Stimulated activated naive B cell treated with anti-CD40 and anti-IgM and Interleukin-4, amounts not matched to agents 10 μg/mL and 1 μg/mL and 100 μg/mL, for 72 hours (primary cell): ENCODE measurements at regions not wholly inside any gene's neighbourhood (a gene's known extent, or its start where the extent isn't known, plus 50 kb on each side); places are given as distances from the start of the nearest gene placed in this dataset.
A peak's percentile ranks its signal among the peaks of the same experiment; 100 is the strongest.

Experiments used
- ATAC-seq, 2 donors: fragments of 150-1000 bp; cut with Tn5 transposase; replicated peaks; 2 replicates each; pipeline ENCODE4 v1.10.0; 2021; ENCODE audit warnings: moderate library complexity in 1 of 2
- DNase-seq: peaks from one replicate; pipeline ENCODE4 v3.0.0; 2021
- H3K27ac Mint-ChIP-seq: one replicate; pipeline ENCODE4 v1.8.0; 2022; ENCODE audit warnings: mild to moderate bottlenecking, mixed read lengths
- H3K27me3 Mint-ChIP-seq, 2 donors: one replicate each; pipeline ENCODE4 v1.8.0; 2022; ENCODE audit warnings: mixed read lengths in 2 of 2
- H3K36me3 Mint-ChIP-seq, 2 donors: one replicate each; pipeline ENCODE4 v1.8.0; 2022; ENCODE audit warnings: mixed read lengths in 2 of 2, mild to moderate bottlenecking in 1 of 2
- H3K4me1 Mint-ChIP-seq, 2 donors: one replicate each; pipeline ENCODE4 v1.8.0; 2022; ENCODE audit warnings: mixed read lengths in 2 of 2, mild to moderate bottlenecking in 1 of 2
- H3K4me3 Mint-ChIP-seq, 2 donors: one replicate each; pipeline ENCODE4 v1.8.0; 2022; ENCODE audit warnings: mild to moderate bottlenecking in 2 of 2, mixed read lengths in 2 of 2, moderate library complexity in 1 of 2
- H3K9me3 Mint-ChIP-seq, 2 donors: one replicate each; pipeline ENCODE4 v1.8.0; 2022; ENCODE audit warnings: mixed read lengths in 2 of 2, mild to moderate bottlenecking in 1 of 2

- H3K27me3 Mint-ChIP-seq, result no peaks in the 10 kb centered on the region
- ATAC-seq (no peak), DNase-seq (no peak)
- H3K9me3 Mint-ChIP-seq, result no peaks in the 10 kb centered on the region
- peaks cover 6 to 19% of the 10 kb centered on the region in 2 donors for H3K36me3 Mint-ChIP-seq
- H3K4me3 Mint-ChIP-seq, result no peak overlapping the region
- peaks cover 5 to 6% of the 10 kb centered on the region in 2 donors for H3K4me1 Mint-ChIP-seq
- no peak overlapping the region for H3K27ac Mint-ChIP-seq
These were observed 89.8 kb upstream of the SPRY1 start for GRCh38 chr4:123306769-123307168.

GRCh38 chr4:123308667-123309066 is 87.9 kb upstream of the SPRY1 start:
- no peaks in the 10 kb centered on the region for H3K9me3 Mint-ChIP-seq
- no peak overlapping the region for H3K27ac Mint-ChIP-seq
- H3K4me3 Mint-ChIP-seq, result no peak overlapping the region
- DNase-seq, result no peak
- H3K36me3 Mint-ChIP-seq, result peaks cover 8 to 25% of the 10 kb centered on the region in 2 donors
- H3K27me3 Mint-ChIP-seq, result no peaks in the 10 kb centered on the region
- ATAC-seq, result no peak
- peaks cover 5 to 6% of the 10 kb centered on the region in 2 donors for H3K4me1 Mint-ChIP-seq

GRCh38 chr4:123312116-123312515 is 84.5 kb upstream of the SPRY1 start:
- DNase-seq (no peak), ATAC-seq (no peak)
- no peaks in the 10 kb centered on the region for H3K4me1 Mint-ChIP-seq
- H3K27ac Mint-ChIP-seq, result no peak overlapping the region
- peaks cover 6 to 20% of the 10 kb centered on the region in 2 donors for H3K36me3 Mint-ChIP-seq
- H3K27me3 Mint-ChIP-seq, result no peaks in the 10 kb centered on the region
- no peaks in the 10 kb centered on the region for H3K9me3 Mint-ChIP-seq
- no peak overlapping the region for H3K4me3 Mint-ChIP-seq

DNA sequence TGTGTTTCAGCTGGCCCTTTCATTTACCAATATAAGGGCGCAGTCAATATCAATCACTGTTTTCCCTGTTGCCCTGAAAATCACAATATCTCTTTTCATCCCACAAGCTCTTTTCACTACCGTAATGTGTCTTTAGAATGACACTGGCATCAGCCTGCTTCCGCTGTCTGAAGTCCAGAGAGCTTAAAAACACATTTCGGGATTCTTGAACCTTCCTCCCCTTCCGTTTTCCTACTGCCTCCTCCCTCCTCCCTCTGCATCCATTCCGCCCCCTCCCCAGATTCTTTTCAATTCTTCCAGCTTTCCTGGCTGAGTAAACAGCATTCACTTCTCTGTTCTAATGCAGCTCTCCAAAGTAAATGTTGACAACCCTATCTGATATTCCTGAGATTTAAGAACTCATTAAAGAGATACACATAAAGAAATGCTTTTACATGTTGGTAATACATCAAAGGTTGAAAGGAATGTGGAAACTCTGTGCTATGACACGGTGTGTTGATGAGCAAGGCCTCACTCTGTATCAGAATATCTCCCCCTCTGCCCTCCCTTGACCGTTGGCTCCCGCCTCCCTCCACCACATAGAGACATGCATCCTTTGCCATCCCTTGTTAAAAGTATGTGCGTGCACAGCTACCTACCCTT is 83.5 kb upstream of the SPRY1 start:
- no peak for ATAC-seq
- no peak overlapping the region for H3K4me3 Mint-ChIP-seq
- H3K27me3 Mint-ChIP-seq, result no peaks in the 10 kb centered on the region
- no peaks in the 10 kb centered on the region for H3K9me3 Mint-ChIP-seq
- no peaks in the 10 kb centered on the region for H3K4me1 Mint-ChIP-seq
- H3K27ac Mint-ChIP-seq, result no peak overlapping the region
- no peak for DNase-seq
- H3K36me3 Mint-ChIP-seq, result peaks cover 6 to 24% of the 10 kb centered on the region in 2 donors

GRCh38 chr4:123315617-123316016 is 81.0 kb upstream of the SPRY1 start:
- DNase-seq (no peak), ATAC-seq (no peak)
- Mint-ChIP-seq H3K27ac (no peak overlapping the region), H3K27me3 (no peaks in the 10 kb centered on the region), H3K9me3 (peaks cover 0 to 4% of the 10 kb centered on the region in 2 donors), H3K4me3 (no peak overlapping the region), H3K36me3 (peaks cover 3 to 28% of the 10 kb centered on the region in 2 donors), H3K4me1 (peaks cover 3 to 11% of the 10 kb centered on the region in 2 donors)

GRCh38 chr4:123317211-123317610 is 79.4 kb upstream of the SPRY1 start:
- ATAC-seq, result no peak
- no peaks in the 10 kb centered on the region for H3K27me3 Mint-ChIP-seq

GRCh38 chr4:123319639-123320038 is 77.0 kb upstream of the SPRY1 start:
- H3K9me3 Mint-ChIP-seq, result peaks cover 15 to 26% of the 10 kb centered on the region in 2 donors
- peaks cover 12 to 35% of the 10 kb centered on the region in 2 donors for H3K36me3 Mint-ChIP-seq
- no peak for ATAC-seq
- no peak for DNase-seq
- H3K27me3 Mint-ChIP-seq, result no peaks in the 10 kb centered on the region
- H3K4me1 Mint-ChIP-seq, result peaks cover 5 to 14% of the 10 kb centered on the region in 2 donors
- H3K4me3 Mint-ChIP-seq, result no peak overlapping the region
- H3K27ac Mint-ChIP-seq, result no peak overlapping the region

More at GRCh38 chr4:123317211-123317610, 79.4 kb upstream of the SPRY1 start:
- no peak for DNase-seq
- H3K9me3 Mint-ChIP-seq, result peaks cover 9 to 15% of the 10 kb centered on the region in 2 donors
- peaks cover 11 to 34% of the 10 kb centered on the region in 2 donors for H3K36me3 Mint-ChIP-seq
- H3K4me3 Mint-ChIP-seq, result no peak overlapping the region
- no peak overlapping the region for H3K27ac Mint-ChIP-seq
- H3K4me1 Mint-ChIP-seq, result peaks cover 3 to 11% of the 10 kb centered on the region in 2 donors

DNA sequence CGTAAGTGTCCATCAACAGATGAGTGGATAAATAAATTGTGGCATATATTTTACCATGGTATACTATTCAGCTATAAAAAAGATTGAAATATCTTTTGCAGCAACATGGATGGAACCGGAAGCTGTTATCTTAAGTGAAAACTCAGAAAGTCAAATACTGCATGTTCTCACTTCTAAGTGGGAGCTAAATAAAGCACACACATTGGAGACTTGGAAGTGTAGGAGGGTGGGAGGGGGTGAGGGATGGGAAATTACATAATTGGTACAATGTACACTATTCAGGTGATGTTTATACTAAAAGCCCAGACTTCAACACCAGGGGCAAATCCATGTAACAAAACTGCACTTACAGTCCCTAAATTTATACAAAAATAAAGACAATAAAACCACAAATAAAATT is 72.6 kb upstream of the SPRY1 start:
- DNase-seq, result no peak
- H3K9me3 Mint-ChIP-seq, result peaks cover 16 to 26% of the 10 kb centered on the region in 2 donors
- H3K27ac Mint-ChIP-seq, result no peak overlapping the region
- H3K36me3 Mint-ChIP-seq, result peaks cover 11 to 23% of the 10 kb centered on the region in 2 donors
- H3K4me3 Mint-ChIP-seq, result no peak overlapping the region
- H3K4me1 Mint-ChIP-seq, result peaks cover 18 to 33% of the 10 kb centered on the region in 2 donors
- no peak for ATAC-seq
- no peaks in the 10 kb centered on the region for H3K27me3 Mint-ChIP-seq

- H3K36me3 Mint-ChIP-seq, result peaks cover 11 to 18% of the 10 kb centered on the region in 2 donors
- no peaks in the 10 kb centered on the region for H3K27me3 Mint-ChIP-seq
- peaks cover 19 to 22% of the 10 kb centered on the region in 2 donors for H3K9me3 Mint-ChIP-seq
- ATAC-seq, result peak; percentile 96
- no peak overlapping the region for H3K27ac Mint-ChIP-seq
- peak; percentile 23 for DNase-seq
- peaks cover 15 to 28% of the 10 kb centered on the region in 2 donors for H3K4me1 Mint-ChIP-seq
- H3K4me3 Mint-ChIP-seq, result peak overlapping the region; percentile 46 to 56
These were observed 71.3 kb upstream of the SPRY1 start for GRCh38 chr4:123325241-123325681.

GRCh38 chr4:123327346-123327745 is 69.2 kb upstream of the SPRY1 start:
- peaks cover 5% of the 10 kb centered on the region in 2 donors for H3K36me3 Mint-ChIP-seq
- H3K27me3 Mint-ChIP-seq, result no peaks in the 10 kb centered on the region
- H3K27ac Mint-ChIP-seq, result no peak overlapping the region
- ATAC-seq (no peak), DNase-seq (no peak)
- H3K4me1 Mint-ChIP-seq, result peaks cover 15 to 28% of the 10 kb centered on the region in 2 donors
- peaks cover 10% of the 10 kb centered on the region in 2 donors for H3K9me3 Mint-ChIP-seq
- no peak overlapping the region for H3K4me3 Mint-ChIP-seq

DNA sequence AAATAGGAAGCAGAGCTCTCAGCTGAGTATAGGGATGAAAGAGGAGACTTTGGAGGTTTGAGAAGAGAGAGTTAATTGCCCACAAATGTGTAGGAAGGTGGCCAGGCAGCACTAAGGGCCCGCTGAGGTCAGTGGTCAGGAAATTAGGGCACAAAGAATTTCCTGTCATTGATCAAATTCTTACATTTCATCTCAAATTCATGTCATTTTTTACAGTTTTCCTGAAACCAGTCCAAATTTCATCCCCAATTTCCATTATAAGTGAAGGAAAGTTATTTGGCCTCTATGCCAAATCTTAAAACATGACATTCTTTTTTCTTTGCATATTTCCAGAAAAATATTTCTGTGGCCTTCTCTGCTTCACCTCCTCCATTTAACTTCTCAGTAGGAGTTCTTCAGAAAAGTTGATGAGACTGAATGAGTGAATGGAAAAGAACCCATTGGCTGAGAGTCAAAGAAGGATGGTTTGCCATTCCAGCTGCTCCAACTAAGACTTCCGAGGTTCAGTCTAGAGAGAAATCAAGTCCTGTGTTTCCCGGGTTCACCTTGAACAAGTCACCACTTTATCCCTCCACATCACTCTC is 68.7 kb upstream of the SPRY1 start:
- DNase-seq (no peak), ATAC-seq (no peak)
- no peaks in the 10 kb centered on the region for H3K27me3 Mint-ChIP-seq
- H3K4me3 Mint-ChIP-seq, result no peak overlapping the region
- peaks cover 3 to 4% of the 10 kb centered on the region in 2 donors for H3K36me3 Mint-ChIP-seq
- no peak overlapping the region for H3K27ac Mint-ChIP-seq
- H3K9me3 Mint-ChIP-seq, result peaks cover 7 to 8% of the 10 kb centered on the region in 2 donors
- H3K4me1 Mint-ChIP-seq, result peaks cover 15 to 28% of the 10 kb centered on the region in 2 donors

DNA sequence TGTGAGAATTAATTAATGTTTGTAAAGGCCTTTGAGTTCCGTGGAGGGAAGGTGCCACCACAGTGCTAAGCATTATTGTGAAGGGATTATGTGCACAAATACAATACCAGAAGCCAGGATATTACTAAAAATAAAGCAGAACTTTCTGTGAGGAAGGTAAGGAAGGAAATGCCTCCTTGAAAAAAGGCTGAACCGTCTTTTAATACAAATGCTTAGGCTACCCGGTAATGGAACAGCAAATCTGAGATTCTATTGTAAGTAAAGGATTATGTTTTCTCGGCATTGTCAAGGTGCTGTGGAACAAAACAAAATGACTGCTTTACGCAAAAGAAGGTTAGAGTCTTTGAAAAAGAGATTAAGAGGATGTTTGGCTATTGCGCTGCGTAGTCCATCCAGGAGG is 57.9 kb upstream of the SPRY1 start:
- peaks cover 0 to 3% of the 10 kb centered on the region in 2 donors for H3K27me3 Mint-ChIP-seq
- no peak overlapping the region for H3K27ac Mint-ChIP-seq
- DNase-seq, result no peak
- ATAC-seq, result no peak
- H3K4me3 Mint-ChIP-seq, result no peak overlapping the region
- peaks cover 0 to 1% of the 10 kb centered on the region in 2 donors for H3K36me3 Mint-ChIP-seq
- H3K4me1 Mint-ChIP-seq, result no peaks in the 10 kb centered on the region
- peaks cover 1 to 2% of the 10 kb centered on the region in 2 donors for H3K9me3 Mint-ChIP-seq

DNA sequence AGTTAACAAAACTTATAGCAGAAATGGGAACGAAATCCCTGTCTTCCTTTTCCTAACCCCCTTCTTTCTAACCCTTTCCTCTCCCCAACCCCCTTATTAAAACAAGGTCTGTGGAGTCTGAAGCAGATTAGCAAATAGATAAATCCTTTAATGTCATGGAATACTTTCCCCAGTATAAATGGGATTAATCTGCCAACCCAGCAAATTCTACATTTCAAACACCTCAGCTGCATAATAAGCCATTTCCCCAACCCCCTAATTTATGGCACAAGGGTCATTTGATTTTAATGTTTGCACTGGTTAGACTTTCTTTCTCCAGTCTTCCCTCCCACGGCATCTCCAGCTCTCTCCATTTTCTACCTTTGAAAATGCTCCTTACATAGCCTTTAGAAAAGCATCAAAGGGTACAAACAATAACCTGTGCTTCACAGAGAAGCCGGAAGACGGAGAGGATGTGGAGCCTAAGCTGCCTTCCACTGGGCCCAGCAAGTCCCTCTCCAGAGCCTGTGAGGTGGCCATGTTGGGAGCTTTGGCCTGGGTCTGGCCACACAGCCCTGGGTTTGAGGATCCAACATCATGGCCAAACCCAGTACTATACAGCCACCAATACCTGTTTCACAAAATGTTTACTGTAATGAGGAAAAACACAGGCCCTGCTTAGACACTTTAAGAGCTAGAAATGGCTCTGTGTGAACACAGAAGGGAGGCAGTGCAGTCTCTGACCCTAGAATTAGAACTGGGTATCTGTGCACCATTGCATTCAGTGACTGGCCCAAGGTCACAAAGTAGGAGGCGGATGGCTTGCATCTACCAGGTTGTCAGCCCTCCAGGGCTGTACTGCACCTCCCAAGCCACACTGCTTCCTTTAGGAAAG is 56.9 kb upstream of the SPRY1 start:
- DNase-seq (no peak), ATAC-seq (no peak)
- no peaks in the 10 kb centered on the region for H3K4me1 Mint-ChIP-seq
- H3K9me3 Mint-ChIP-seq, result peaks cover 0 to 2% of the 10 kb centered on the region in 2 donors
- H3K27ac Mint-ChIP-seq, result no peak overlapping the region
- H3K4me3 Mint-ChIP-seq, result no peak overlapping the region
- H3K27me3 Mint-ChIP-seq, result peaks cover 0 to 3% of the 10 kb centered on the region in 2 donors
- H3K36me3 Mint-ChIP-seq, result no peaks in the 10 kb centered on the region

DNA sequence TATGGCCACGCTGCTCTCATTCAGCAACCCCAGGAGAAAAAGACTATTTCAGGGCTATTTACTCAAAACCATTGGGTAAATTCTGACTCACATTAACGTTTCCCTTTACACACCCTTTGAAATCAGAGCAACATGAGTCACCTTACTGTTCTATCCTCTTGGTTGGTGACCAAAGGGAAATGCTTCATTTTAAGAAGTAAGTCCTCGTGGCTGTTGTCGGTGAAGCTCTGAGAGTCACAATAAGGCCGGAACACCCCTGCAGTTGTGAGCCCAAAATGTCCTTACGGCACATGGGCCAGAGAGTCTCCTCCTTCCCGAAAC is 56.3 kb upstream of the SPRY1 start:
- Mint-ChIP-seq H3K4me3 (no peak overlapping the region), H3K27ac (no peak overlapping the region), H3K27me3 (peaks cover 0 to 3% of the 10 kb centered on the region in 2 donors), H3K9me3 (peaks cover 0 to under 1% of the 10 kb centered on the region in 2 donors), H3K4me1 (no peaks in the 10 kb centered on the region), H3K36me3 (no peaks in the 10 kb centered on the region)
- no peak for ATAC-seq
- no peak for DNase-seq
